Vagina (tissue), 2 donors: ENCODE measurements at regions not wholly inside any gene's neighbourhood (a gene's known extent, or its start where the extent isn't known, plus 50 kb on each side); places are given as distances from the start of the nearest gene placed in this dataset.

ENCODE experiments used
- DNase-seq, 2 donors: peaks; one replicate each; pipeline ENCODE4 v3.0.0-alpha.2; 2017; ENCODE audit errors: extremely low spot score in 2 of 2
- H3K27ac ChIP-seq: fragments of 200-600 bp; sonication (generic); one replicate; pipeline ENCODE4 v1.5.1; 2019
- H3K27me3 ChIP-seq: fragments of 200-600 bp; sonication (generic); one replicate; pipeline ENCODE4 v1.5.1; 2019
- H3K36me3 ChIP-seq, 2 donors: fragments of 200-600 bp; sonication (generic); one replicate each; pipeline ENCODE4 v1.5.1; 2017 to 2019
- H3K4me1 ChIP-seq: fragments of 200-600 bp; sonication (generic); one replicate; pipeline ENCODE4 v1.5.1; 2019
- H3K4me3 ChIP-seq, 2 donors: fragments of 200-600 bp; sonication (generic); 1 replicate in 1 of 2; 2 replicates in 1 of 2; pipeline ENCODE4 v1.5.1; 2016 to 2019
- H3K9me3 ChIP-seq: fragments of 200-600 bp; sonication (generic); one replicate; pipeline ENCODE4 v1.5.1; 2019
- CTCF ChIP-seq, 3 experiments: fragments of 450-650 bp in 2 of 3; fragments of 200-600 bp in 1 of 3; sonication (generic) in 1 of 3; IDR thresholded peaks; one replicate each; pipeline ENCODE4 v1.5.1; 2017 to 2019; ENCODE audit warnings: antibody characterized with exemption in 3 of 3, mild to moderate bottlenecking in 2 of 3, moderate library complexity in 2 of 3
- POLR2A ChIP-seq, 2 donors: fragments of 450-650 bp; IDR thresholded peaks; one replicate each; pipeline ENCODE4 v1.6.1; 2017; ENCODE audit warnings: antibody characterized with exemption in 2 of 2, mild to moderate bottlenecking in 2 of 2, moderate library complexity in 2 of 2
- POLR2AphosphoS5 ChIP-seq, 2 donors: sonication (generic); formaldehyde crosslinking; IDR thresholded peaks; one replicate each; pipeline ENCODE4 v1.9.0; 2017; ENCODE audit warnings: antibody characterized with exemption in 2 of 2, mild to moderate bottlenecking in 2 of 2, low read depth in 1 of 2; ENCODE audit not compliant: insufficient read depth in 1 of 2
- intact Hi-C: fragments of 100-400 bp; cut with DNase I; formaldehyde crosslinking; loops from one replicate; pipeline ENCODE4 v1.15.1; 2023

DNA sequence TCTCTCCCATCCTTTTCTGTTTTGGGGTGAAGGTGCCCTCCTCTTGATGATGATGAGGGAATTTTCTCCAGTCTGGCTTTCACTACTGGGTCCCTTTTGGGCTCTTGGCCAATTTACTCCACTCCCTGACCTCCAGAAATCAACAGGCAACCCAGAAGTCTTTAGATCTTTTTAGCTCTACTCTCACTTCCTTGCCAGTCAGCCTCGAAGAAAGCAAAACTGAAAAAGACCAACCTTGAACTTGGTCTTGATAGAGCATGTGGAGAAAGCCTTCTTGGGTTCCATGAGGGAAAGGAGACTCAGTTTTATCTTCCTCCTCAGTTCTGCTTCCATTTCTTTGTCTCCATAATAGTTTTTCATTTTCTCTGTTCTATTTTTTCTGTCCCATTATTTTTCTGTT is 91.4 kb upstream of the NPVF start:
- no peaks in the 10 kb centered on the region for H3K4me1 ChIP-seq
- H3K27me3 ChIP-seq, result no peaks in the 10 kb centered on the region
- H3K36me3 ChIP-seq, result no peaks in the 10 kb centered on the region
- no peak overlapping the region for H3K4me3 ChIP-seq
- DNase-seq, result no peak
- TF ChIP-seq CTCF (IDR thresholded peaks at IDR 0.05) (no peak), POLR2AphosphoS5 (IDR thresholded peaks at IDR 0.05; ENCODE audit: insufficient read depth in 1 of 2, low read depth in 1 of 2) (no peak), POLR2A (IDR thresholded peaks at IDR 0.05) (no peak)
- no peaks in the 10 kb centered on the region for H3K9me3 ChIP-seq
- no peak overlapping the region for H3K27ac ChIP-seq
- intact Hi-C loops, result no loop called here

DNA sequence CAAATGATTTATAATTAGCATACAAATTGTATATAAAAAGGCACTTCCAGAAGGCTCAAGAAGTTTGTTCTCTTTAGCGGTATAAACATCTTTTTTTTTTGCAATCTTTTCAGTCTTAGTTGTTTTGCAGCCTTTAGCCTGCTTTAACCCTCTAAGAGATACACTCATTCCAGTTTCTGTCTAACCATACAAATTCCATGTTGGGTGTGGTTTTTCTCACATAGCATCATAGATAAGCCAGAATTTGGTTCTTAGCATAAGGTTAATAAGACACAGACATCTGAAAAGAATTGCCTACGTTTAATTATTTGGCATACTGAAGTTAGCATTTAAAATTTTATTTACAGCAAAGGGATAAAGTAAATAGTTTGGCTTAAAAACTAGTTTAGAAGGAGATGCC is 92.5 kb upstream of the NPVF start:
- Histone ChIP-seq H3K27ac (no peak overlapping the region), H3K4me1 (no peaks in the 10 kb centered on the region), H3K4me3 (no peak overlapping the region), H3K9me3 (no peaks in the 10 kb centered on the region), H3K36me3 (no peaks in the 10 kb centered on the region), H3K27me3 (no peaks in the 10 kb centered on the region)
- intact Hi-C loops, result no loop called here
- no peak for DNase-seq
- TF ChIP-seq POLR2A (IDR thresholded peaks at IDR 0.05) (no peak), CTCF (IDR thresholded peaks at IDR 0.05) (no peak), POLR2AphosphoS5 (IDR thresholded peaks at IDR 0.05; ENCODE audit: insufficient read depth in 1 of 2, low read depth in 1 of 2) (no peak)

- no peaks in the 10 kb centered on the region for H3K9me3 ChIP-seq
- no peak overlapping the region for H3K27ac ChIP-seq
- H3K4me1 ChIP-seq, result no peaks in the 10 kb centered on the region
- H3K27me3 ChIP-seq, result no peaks in the 10 kb centered on the region
- intact Hi-C loops, result no loop called here
- no peak for TF ChIP-seq POLR2A (IDR thresholded peaks at IDR 0.05)
- no peak for TF ChIP-seq CTCF (IDR thresholded peaks at IDR 0.05)
- TF ChIP-seq POLR2AphosphoS5 (IDR thresholded peaks at IDR 0.05; ENCODE audit: insufficient read depth in 1 of 2, low read depth in 1 of 2), result no peak
- DNase-seq, result no peak
- no peaks in the 10 kb centered on the region for H3K36me3 ChIP-seq
- no peak overlapping the region for H3K4me3 ChIP-seq
Observed at GRCh38 chr7:25321424-25321823, 93.1 kb upstream of the NPVF start.

DNA sequence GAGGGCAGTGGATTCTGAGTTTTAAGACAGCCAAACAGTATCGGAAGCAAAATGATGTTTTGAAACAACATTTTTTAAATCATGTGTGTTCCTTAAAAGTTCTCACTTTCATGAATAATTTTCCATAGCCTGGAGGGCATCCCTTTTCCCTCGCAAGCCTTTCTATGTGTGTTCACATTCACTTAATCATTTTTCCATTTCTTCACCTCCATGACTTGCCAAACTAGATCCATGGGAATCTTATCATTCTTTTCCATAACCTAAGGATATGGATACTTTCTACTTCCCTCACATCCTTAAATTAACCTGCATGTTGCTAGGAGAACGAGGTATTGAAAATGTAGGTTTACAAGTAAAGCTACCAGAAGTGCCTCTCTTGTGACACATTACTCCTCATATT is 94.2 kb upstream of the NPVF start:
- H3K4me3 ChIP-seq, result no peak overlapping the region
- no peaks in the 10 kb centered on the region for H3K27me3 ChIP-seq
- no peak overlapping the region for H3K27ac ChIP-seq
- no peak for TF ChIP-seq CTCF (IDR thresholded peaks at IDR 0.05)
- TF ChIP-seq POLR2AphosphoS5 (IDR thresholded peaks at IDR 0.05; ENCODE audit: insufficient read depth in 1 of 2, low read depth in 1 of 2), result no peak
- TF ChIP-seq POLR2A (IDR thresholded peaks at IDR 0.05), result no peak
- no peaks in the 10 kb centered on the region for H3K9me3 ChIP-seq
- no peaks in the 10 kb centered on the region for H3K4me1 ChIP-seq
- intact Hi-C loops, result no loop called here
- no peaks in the 10 kb centered on the region for H3K36me3 ChIP-seq
- DNase-seq, result no peak

- H3K27ac ChIP-seq, result no peak overlapping the region
- no peaks in the 10 kb centered on the region for H3K4me1 ChIP-seq
- no peak for TF ChIP-seq CTCF (IDR thresholded peaks at IDR 0.05)
- no peak for TF ChIP-seq POLR2A (IDR thresholded peaks at IDR 0.05)
- TF ChIP-seq POLR2AphosphoS5 (IDR thresholded peaks at IDR 0.05; ENCODE audit: insufficient read depth in 1 of 2, low read depth in 1 of 2), result no peak
- no peaks in the 10 kb centered on the region for H3K36me3 ChIP-seq
- intact Hi-C loops, result no loop called here
- no peak for DNase-seq
- no peaks in the 10 kb centered on the region for H3K9me3 ChIP-seq
- no peak overlapping the region for H3K4me3 ChIP-seq
- H3K27me3 ChIP-seq, result no peaks in the 10 kb centered on the region
Observed at GRCh38 chr7:25325186-25325757, 97.0 kb upstream of the NPVF start.
